Ureter (tissue), 1 donor: ENCODE measurements at regions not wholly inside any gene's neighbourhood (a gene's known extent, or its start where the extent isn't known, plus 50 kb on each side); places are given as distances from the start of the nearest gene placed in this dataset.
"Not testable (repeated sequence)": the region's sequence is repeated elsewhere in the genome, so short reads cannot be mapped to it uniquely, and the experiment has no call there.

Source experiments
- DNase-seq: peaks from one replicate; pipeline ENCODE4 v3.0.0-alpha.2; 2020; ENCODE audit warnings: low spot score
- donor health status: DM: yes; HTN: yes; CAD: no.

GRCh38 chrX:13381514-13381913, 61.7 kb upstream of the ATXN3L start:
- DNase-seq = no peak

- no peak for DNase-seq
Measured at GRCh38 chrX:13380211-13380610, 60.4 kb upstream of the ATXN3L start.

DNA sequence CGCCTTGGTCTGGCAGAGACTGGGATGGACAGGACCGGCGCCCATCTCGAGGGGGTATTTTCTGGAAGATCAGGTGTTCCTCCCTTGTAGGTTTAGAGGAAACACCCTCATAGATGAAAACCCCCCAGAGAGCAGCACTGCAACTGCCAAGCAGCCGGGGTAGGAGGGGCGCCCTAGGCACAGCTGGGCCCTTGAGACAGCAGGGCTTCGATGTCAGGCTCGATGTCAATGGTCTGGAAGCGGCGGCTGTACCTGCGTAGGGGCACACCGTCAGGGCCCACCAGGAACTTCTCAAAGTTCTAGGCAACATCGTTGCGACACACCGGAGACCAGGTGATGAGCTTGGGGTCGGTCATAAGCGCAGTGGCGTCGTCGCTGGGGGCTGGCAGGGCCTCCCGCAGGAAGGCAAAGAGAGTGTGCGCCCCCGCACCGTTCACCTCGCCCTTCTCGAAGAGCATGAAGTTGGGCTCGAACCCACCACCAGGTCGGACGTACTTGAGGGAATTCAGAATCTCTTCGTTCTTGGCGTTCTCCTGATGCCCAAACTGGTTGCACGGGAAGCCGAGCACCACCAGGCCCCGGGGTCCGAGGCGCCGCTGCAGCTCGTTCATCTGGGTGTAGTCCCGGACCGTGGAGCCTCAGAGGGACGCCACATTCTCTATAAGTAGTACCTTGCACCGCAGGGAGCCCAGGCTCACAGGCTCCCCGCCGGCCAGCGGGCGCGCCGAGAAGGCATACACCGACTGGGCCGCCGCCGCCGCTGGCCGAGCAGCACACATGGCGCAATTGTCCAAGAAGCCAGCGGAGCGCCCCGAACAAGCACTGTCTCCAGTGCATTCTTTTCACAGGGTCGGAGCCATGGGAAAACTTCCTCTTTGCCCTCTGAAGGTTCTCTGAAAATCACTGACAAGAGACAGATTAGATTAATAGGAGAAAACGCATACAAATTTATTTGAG, 59.0 kb upstream of the ATXN3L start:
- not testable (repeated sequence) for DNase-seq

DNA sequence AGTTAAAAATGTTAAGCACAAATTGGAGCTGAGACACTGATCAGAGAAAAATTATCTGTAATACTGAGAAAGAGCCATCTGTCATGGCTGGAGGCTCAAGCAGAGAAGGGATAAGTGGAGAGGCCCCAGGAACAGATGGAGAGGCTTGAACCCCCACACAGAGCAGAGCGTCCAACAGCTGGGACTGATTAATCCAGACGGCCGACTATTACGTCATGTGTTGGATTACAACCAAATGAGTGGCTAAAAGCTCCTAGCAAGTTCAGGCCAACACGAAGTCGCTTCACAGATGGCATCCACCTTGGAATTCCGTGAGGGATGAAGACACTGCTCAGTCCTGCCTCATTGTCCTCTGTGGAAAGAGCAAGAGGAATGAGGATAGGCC, 57.7 kb upstream of the ATXN3L start:
- no peak for DNase-seq

- DNase-seq = no peak
Measured at GRCh38 chrX:13376857-13377549, 57.1 kb upstream of the ATXN3L start.

DNA sequence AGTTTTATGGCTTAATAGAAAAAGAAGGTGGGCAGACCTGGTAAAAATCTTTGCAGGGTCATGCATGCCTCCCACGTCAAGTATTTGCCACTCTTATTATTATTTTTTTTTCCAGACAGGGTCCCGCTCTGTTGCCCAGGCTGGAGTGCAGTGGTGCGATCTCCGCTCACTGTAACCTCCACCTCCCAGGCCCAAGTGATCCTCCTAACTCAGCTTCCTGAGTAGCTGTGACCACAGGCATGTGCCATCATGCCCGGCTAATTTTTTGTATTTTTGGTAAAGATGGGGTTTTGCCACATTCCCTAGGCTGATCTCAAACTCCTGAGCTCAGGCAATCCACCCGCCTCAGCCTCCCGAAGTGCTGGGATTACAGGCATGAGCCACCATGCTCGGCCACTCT, 55.7 kb upstream of the ATXN3L start:
- not testable (repeated sequence) for DNase-seq

- no peak for DNase-seq
Measured at GRCh38 chrX:13374364-13374763, 54.5 kb upstream of the ATXN3L start.

GRCh38 chrX:13373431-13374187, 53.8 kb upstream of the ATXN3L start:
- no peak for DNase-seq

DNA sequence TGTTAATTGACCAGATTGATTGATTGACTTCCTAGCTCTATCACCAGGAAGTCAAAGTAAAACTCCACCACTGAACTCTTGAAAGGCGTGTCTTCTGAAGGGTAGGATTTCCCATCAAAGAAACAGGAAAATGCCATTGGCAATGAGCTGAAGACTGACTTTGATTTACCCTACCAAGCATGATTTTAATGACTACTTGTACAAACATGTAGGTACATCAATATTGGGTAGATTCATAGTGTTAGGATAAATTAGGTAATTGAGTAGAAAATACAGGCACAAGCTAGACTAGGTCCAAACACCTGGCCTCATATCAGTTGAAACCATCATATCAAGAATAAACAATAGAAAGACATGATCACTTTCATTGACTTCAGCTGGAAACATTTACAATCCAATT, 53.2 kb upstream of the ATXN3L start:
- DNase-seq = no peak

GRCh38 chrX:13372203-13372980, 52.5 kb upstream of the ATXN3L start:
- no peak for DNase-seq

DNA sequence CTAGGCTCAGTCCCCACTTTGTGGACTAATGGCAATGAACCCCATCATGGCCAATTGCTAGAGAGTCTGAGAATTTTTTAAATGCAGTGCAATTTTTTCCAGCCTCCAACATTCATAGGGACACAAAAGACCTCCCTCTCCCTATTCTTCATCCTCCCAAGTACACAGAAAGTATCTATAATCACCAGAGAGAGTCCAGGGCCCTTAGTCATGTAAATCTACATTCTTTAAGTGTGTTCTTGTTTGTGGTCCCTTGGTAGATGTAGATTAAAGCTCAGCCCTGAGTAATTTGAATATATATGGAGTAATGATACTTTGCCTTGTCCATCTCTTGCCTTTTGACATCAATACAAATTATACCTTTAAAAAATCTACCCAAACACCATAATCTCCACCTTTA, 51.3 kb upstream of the ATXN3L start:
- DNase-seq = no peak

- DNase-seq = no peak
Measured at GRCh38 chrX:13370713-13371112, 50.9 kb upstream of the ATXN3L start.
